KMS-11 (cell line): ENCODE measurements at regions not wholly inside any gene's neighbourhood (a gene's known extent, or its start where the extent isn't known, plus 50 kb on each side); places are given as distances from the start of the nearest gene placed in this dataset.

Experiments used
- H2AFZ ChIP-seq: fragments of 200-600 bp; sonication (generic); 2 replicates; pipeline ENCODE4 v1.6.1; 2016; ENCODE audit warnings: antibody characterized with exemption, mixed run types, low read depth
- H3K27ac ChIP-seq: fragments of 200-600 bp; sonication (generic); 2 replicates; pipeline ENCODE4 v1.6.1; 2016; ENCODE audit warnings: mild to moderate bottlenecking, mixed run types
- H3K27me3 ChIP-seq: fragments of 200-600 bp; sonication (generic); 2 replicates; pipeline ENCODE4 v1.6.1; 2017; ENCODE audit warnings: mild to moderate bottlenecking, low read depth, mixed run types, moderate library complexity; ENCODE audit not compliant: insufficient read depth
- H3K36me3 ChIP-seq: fragments of 200-600 bp; sonication (generic); 2 replicates; pipeline ENCODE4 v1.6.1; 2017; ENCODE audit warnings: mild to moderate bottlenecking, mixed run types; ENCODE audit not compliant: insufficient read depth
- H3K4me1 ChIP-seq: fragments of 200-600 bp; sonication (generic); 2 replicates; pipeline ENCODE4 v1.6.1; 2016; ENCODE audit warnings: mild to moderate bottlenecking, low read depth, mixed run types; ENCODE audit not compliant: poor library complexity, severe bottlenecking
- H3K4me2 ChIP-seq: fragments of 200-600 bp; sonication (generic); 2 replicates; pipeline ENCODE4 v1.7.0; 2016; ENCODE audit warnings: mild to moderate bottlenecking, mixed run types
- H3K4me3 ChIP-seq: fragments of 200-600 bp; sonication (generic); IDR thresholded peaks from 2 replicates; pipeline ENCODE4 v1.6.1; 2017; ENCODE audit warnings: low read depth, low read length, mixed read lengths; ENCODE audit not compliant: insufficient read depth
- H3K79me2 ChIP-seq: fragments of 200-600 bp; sonication (generic); 2 replicates; pipeline ENCODE4 v1.6.1; 2016; ENCODE audit warnings: low read depth, mixed run types; ENCODE audit not compliant: insufficient read depth
- H3K9ac ChIP-seq: fragments of 200-600 bp; sonication (generic); 2 replicates; pipeline ENCODE4 v1.6.1; 2016; ENCODE audit warnings: mild to moderate bottlenecking, mixed run types
- H4K20me1 ChIP-seq: fragments of 200-600 bp; sonication (generic); 2 replicates; pipeline ENCODE4 v1.6.1; 2016; ENCODE audit warnings: mild to moderate bottlenecking, mixed run types; ENCODE audit not compliant: insufficient read depth
- CTCF ChIP-seq: fragments of 200-600 bp; sonication (generic); conservative IDR thresholded peaks from 2 replicates; pipeline ENCODE4 v1.6.1; 2017; ENCODE audit warnings: low read depth, mild to moderate bottlenecking, antibody characterized with exemption, low read length, moderate library complexity, mixed read lengths

GRCh38 chr4:85268961-85269360 is 206.0 kb upstream of the ARHGAP24 start:
- no peaks in the 10 kb centered on the region for H4K20me1 ChIP-seq
- no peak overlapping the region for H3K4me2 ChIP-seq
- H3K36me3 ChIP-seq: no peaks in the 10 kb centered on the region
- no peaks in the 10 kb centered on the region for H3K4me1 ChIP-seq
- no peak for TF ChIP-seq CTCF
- H3K27ac ChIP-seq: no peak overlapping the region
- H3K9ac ChIP-seq: no peak overlapping the region
- H3K27me3 ChIP-seq: no peaks in the 10 kb centered on the region
- no peaks in the 10 kb centered on the region for H3K79me2 ChIP-seq
- no peak overlapping the region for H3K4me3 ChIP-seq
- no peak overlapping the region for H2AFZ ChIP-seq

- Histone ChIP-seq H2AFZ (no peak overlapping the region), H3K4me2 (no peak overlapping the region), H3K27ac (no peak overlapping the region), H3K79me2 (no peaks in the 10 kb centered on the region), H3K4me3 (no peak overlapping the region), H3K27me3 (no peaks in the 10 kb centered on the region), H3K36me3 (no peaks in the 10 kb centered on the region), H3K4me1 (no peaks in the 10 kb centered on the region), H3K9ac (no peak overlapping the region), H4K20me1 (no peaks in the 10 kb centered on the region)
- TF ChIP-seq CTCF: no peak
Observed at GRCh38 chr4:85274955-85275354, 200.0 kb upstream of the ARHGAP24 start.

GRCh38 chr4:85280963-85281362 is 194.0 kb upstream of the ARHGAP24 start:
- no peaks in the 10 kb centered on the region for H4K20me1 ChIP-seq
- H3K4me1 ChIP-seq: no peaks in the 10 kb centered on the region

GRCh38 chr4:85291226-85291625 is 183.7 kb upstream of the ARHGAP24 start:
- Histone ChIP-seq H3K4me3 (no peak overlapping the region), H2AFZ (no peak overlapping the region), H3K27ac (no peak overlapping the region), H3K4me2 (no peak overlapping the region), H3K9ac (no peak overlapping the region), H3K27me3 (no peaks in the 10 kb centered on the region), H3K4me1 (peaks cover 14% of the 10 kb centered on the region), H4K20me1 (no peaks in the 10 kb centered on the region), H3K79me2 (no peaks in the 10 kb centered on the region), H3K36me3 (no peaks in the 10 kb centered on the region)
- TF ChIP-seq CTCF: no peak

More at GRCh38 chr4:85280963-85281362, 194.0 kb upstream of the ARHGAP24 start:
- no peak overlapping the region for H3K9ac ChIP-seq
- H3K36me3 ChIP-seq: no peaks in the 10 kb centered on the region
- no peak overlapping the region for H3K27ac ChIP-seq
- H2AFZ ChIP-seq: no peak overlapping the region
- H3K27me3 ChIP-seq: no peaks in the 10 kb centered on the region
- TF ChIP-seq CTCF: no peak
- H3K4me2 ChIP-seq: no peak overlapping the region
- H3K4me3 ChIP-seq: no peak overlapping the region
- no peaks in the 10 kb centered on the region for H3K79me2 ChIP-seq
